Fibroblast of pulmonary artery (primary cell): ENCODE measurements at regions not wholly inside any gene's neighbourhood (a gene's known extent, or its start where the extent isn't known, plus 50 kb on each side); places are given as distances from the start of the nearest gene placed in this dataset.

Experiments
- DNase-seq: peaks from one replicate; pipeline ENCODE4 v3.0.0-alpha.2; 2010; ENCODE audit warnings: low read depth
- H3K4me3 ChIP-seq: replicated peaks from 2 replicates; pipeline ENCODE4 v1.5.1; 2011; ENCODE audit warnings: low read depth, mild to moderate bottlenecking, control low read depth, low read length, moderate library complexity
- TF ChIP-seq, protein P1 (sequence below): IDR thresholded peaks from 2 replicates; pipeline ENCODE4 v1.5.1; 2011; ENCODE audit warnings: mild to moderate bottlenecking, control low read depth, low read length, inconsistent platforms; ENCODE audit errors: missing control alignments

DNA sequence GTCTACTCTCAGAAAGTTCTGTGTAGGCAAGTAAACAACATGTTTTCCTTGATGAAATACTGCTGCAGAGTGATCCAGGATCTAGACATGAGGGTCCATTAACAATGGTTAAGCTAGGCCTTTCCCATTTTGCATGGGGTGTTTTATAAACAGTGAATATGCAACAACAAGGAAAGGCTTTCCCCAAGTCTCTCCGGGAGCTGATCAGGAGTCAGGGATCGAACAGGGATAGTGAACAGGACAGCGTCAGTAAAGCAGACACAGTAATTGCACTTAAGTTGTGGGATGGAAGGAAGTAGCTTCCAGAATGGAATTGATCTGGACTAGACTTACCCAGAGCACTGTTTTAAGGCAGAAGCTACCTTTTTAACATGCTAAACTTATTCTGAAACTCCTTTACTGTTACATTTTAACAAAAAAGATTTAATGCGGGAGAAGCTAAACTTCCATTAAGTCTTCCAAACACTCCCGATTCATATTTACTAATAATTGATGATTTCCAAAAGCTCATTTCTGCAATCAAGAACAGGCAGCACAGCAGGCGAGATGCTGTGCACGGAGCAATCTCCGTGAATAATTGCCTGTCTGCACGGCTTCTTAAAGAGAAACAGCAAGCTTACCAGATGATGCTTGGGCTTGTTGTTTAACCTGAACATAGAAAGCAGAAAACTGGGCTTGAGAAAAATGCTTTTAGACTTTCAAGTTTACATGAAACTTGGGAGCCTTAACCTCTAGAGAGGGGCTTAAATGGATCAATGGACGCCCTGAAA is 50.3 kb upstream of the DOCK1 start:
- no peak for DNase-seq
- TF ChIP-seq, protein P1, sequence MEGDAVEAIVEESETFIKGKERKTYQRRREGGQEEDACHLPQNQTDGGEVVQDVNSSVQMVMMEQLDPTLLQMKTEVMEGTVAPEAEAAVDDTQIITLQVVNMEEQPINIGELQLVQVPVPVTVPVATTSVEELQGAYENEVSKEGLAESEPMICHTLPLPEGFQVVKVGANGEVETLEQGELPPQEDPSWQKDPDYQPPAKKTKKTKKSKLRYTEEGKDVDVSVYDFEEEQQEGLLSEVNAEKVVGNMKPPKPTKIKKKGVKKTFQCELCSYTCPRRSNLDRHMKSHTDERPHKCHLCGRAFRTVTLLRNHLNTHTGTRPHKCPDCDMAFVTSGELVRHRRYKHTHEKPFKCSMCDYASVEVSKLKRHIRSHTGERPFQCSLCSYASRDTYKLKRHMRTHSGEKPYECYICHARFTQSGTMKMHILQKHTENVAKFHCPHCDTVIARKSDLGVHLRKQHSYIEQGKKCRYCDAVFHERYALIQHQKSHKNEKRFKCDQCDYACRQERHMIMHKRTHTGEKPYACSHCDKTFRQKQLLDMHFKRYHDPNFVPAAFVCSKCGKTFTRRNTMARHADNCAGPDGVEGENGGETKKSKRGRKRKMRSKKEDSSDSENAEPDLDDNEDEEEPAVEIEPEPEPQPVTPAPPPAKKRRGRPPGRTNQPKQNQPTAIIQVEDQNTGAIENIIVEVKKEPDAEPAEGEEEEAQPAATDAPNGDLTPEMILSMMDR: no peak
- H3K4me3 ChIP-seq: no peak overlapping the region
